DND-41 (cell line): ENCODE measurements at regions not wholly inside any gene's neighbourhood (a gene's known extent, or its start where the extent isn't known, plus 50 kb on each side); places are given as distances from the start of the nearest gene placed in this dataset.

Experiments used
- ATAC-seq: fragments of 200-7000 bp; cut with Tn5 transposase; 3 replicates; pipeline ENCODE4 v1.9.1; 2021; ENCODE audit warnings: low read depth; ENCODE audit not compliant: insufficient read depth
- DNase-seq: peaks from one replicate; pipeline ENCODE4 v3.0.0-alpha.2; 2020
- H2AFZ ChIP-seq: 2 replicates; pipeline ENCODE4 v1.6.0; 2012; ENCODE audit warnings: low read depth, low read length
- H3K27ac ChIP-seq: 2 replicates; pipeline ENCODE4 v1.5.1; 2012; ENCODE audit warnings: low read length, inconsistent platforms
- H3K27me3 ChIP-seq: fragments of 200-600 bp; sonication (generic); 2 replicates; pipeline ENCODE4 v1.6.0; 2012; ENCODE audit warnings: low read length, mild to moderate bottlenecking, inconsistent platforms; ENCODE audit not compliant: insufficient read depth, poor library complexity
- H3K36me3 ChIP-seq: 2 replicates; pipeline ENCODE4 v1.5.1; 2012; ENCODE audit warnings: low read length, inconsistent platforms; ENCODE audit not compliant: insufficient read depth
- H3K4me1 ChIP-seq: 2 replicates; pipeline ENCODE4 v1.5.1; 2012; ENCODE audit warnings: mild to moderate bottlenecking, low read length; ENCODE audit not compliant: insufficient read depth
- H3K4me2 ChIP-seq: 2 replicates; pipeline ENCODE4 v1.6.0; 2012; ENCODE audit warnings: mild to moderate bottlenecking, moderate library complexity, low read length, inconsistent platforms; ENCODE audit not compliant: insufficient read depth
- H3K4me3 ChIP-seq, 2 experiments: fragments of 200-600 bp in 1 of 2; shearing (Covaris generic) in 1 of 2; 2 replicates each; pipeline ENCODE4 v1.5.1; 2012 to 2016; ENCODE audit warnings: inconsistent platforms in 2 of 2, low read length in 2 of 2, mild to moderate bottlenecking in 2 of 2, low read depth in 1 of 2, moderate library complexity in 1 of 2
- H3K79me2 ChIP-seq: 2 replicates; pipeline ENCODE4 v1.6.0; 2012; ENCODE audit warnings: low read length, inconsistent platforms; ENCODE audit not compliant: insufficient read depth
- H3K9ac ChIP-seq: 2 replicates; pipeline ENCODE4 v1.6.0; 2012; ENCODE audit warnings: low read depth, mild to moderate bottlenecking, inconsistent platforms, low read length, moderate library complexity
- H3K9me3 ChIP-seq: 2 replicates; pipeline ENCODE4 v1.5.1; 2012; ENCODE audit warnings: low read length, moderate library complexity, mild to moderate bottlenecking, inconsistent platforms; ENCODE audit not compliant: insufficient read depth, severe bottlenecking
- H4K20me1 ChIP-seq: 2 replicates; pipeline ENCODE4 v1.6.0; 2012; ENCODE audit warnings: low read length; ENCODE audit not compliant: insufficient read depth
- CTCF ChIP-seq: IDR thresholded peaks from 2 replicates; pipeline ENCODE4 v1.5.1; 2012; ENCODE audit warnings: borderline replicate concordance, low read length, moderate library complexity, mild to moderate bottlenecking; ENCODE audit not compliant: poor library complexity, severe bottlenecking; ENCODE audit errors: extremely low read depth
- EZH2 ChIP-seq: IDR thresholded peaks from 3 replicates; pipeline ENCODE4 v1.6.1; 2012; ENCODE audit warnings: borderline replicate concordance, low read depth, mild to moderate bottlenecking, moderate library complexity, low read length, inconsistent platforms; ENCODE audit not compliant: severe bottlenecking

- Histone ChIP-seq H3K9ac (no peak overlapping the region), H3K4me1 (peaks cover 9% of the 10 kb centered on the region; the same call in 1 of the 2 replicates), H4K20me1 (no peaks in the 10 kb centered on the region), H3K36me3 (no peaks in the 10 kb centered on the region), H3K4me2 (no peak overlapping the region), H3K9me3 (no peaks in the 10 kb centered on the region), H3K27ac (no peak overlapping the region), H3K27me3 (peaks cover 21% of the 10 kb centered on the region), H2AFZ (no peak overlapping the region), H3K4me3 (no peak overlapping the region), H3K79me2 (no peaks in the 10 kb centered on the region)
- ATAC-seq: no peak
- DNase-seq: no peak
- TF ChIP-seq CTCF (no peak), EZH2 (no peak)
Observed at GRCh38 chr5:126355940-126356339, 67.3 kb upstream of the GRAMD2B start.

DNA sequence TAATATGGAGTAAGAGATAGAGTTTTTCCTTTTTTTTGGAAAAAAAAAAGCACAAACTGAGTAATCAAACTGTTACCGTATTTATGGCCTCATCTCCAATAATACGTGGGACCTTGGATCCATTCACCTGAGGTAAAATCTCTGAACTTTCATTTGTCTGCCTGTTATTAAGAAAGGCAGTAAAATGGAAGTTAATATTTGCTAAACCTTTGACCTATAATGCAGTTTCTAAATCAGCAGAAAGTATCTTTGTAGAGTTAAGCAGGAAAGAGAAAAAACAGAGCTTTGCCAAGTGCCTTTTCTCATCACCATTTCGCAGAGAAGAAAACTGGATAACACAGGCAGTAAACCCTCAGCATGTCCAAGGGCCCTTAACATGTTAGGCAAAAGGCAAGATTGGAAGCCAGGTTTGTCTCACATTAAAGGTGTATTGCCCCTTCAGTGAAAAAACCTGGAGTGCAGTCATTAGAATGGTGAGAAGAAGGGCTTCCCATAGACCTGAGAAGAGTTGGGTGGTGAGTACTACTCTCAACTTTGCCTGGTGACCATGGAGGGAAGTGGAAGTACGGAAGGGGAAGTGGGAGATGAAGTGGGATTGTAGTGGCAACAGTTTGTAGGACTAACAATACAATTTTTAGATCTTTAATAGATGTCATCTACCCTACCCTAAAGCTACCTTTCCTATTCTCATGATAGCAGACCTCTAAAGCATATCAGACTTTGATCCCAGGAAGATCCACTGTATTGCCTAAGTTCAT lies 65.4 kb upstream of the GRAMD2B start:
- Histone ChIP-seq H3K4me1 (peaks cover 9% of the 10 kb centered on the region; the same call in 1 of the 2 replicates), H3K36me3 (no peaks in the 10 kb centered on the region), H4K20me1 (no peaks in the 10 kb centered on the region), H3K27me3 (peaks cover 26% of the 10 kb centered on the region), H3K9me3 (no peaks in the 10 kb centered on the region), H3K4me3 (no peak overlapping the region), H3K27ac (no peak overlapping the region), H3K79me2 (no peaks in the 10 kb centered on the region), H3K4me2 (no peak overlapping the region), H2AFZ (no peak overlapping the region), H3K9ac (no peak overlapping the region)
- TF ChIP-seq EZH2 (no peak), CTCF (no peak)
- no peak for ATAC-seq
- no peak for DNase-seq

DNA sequence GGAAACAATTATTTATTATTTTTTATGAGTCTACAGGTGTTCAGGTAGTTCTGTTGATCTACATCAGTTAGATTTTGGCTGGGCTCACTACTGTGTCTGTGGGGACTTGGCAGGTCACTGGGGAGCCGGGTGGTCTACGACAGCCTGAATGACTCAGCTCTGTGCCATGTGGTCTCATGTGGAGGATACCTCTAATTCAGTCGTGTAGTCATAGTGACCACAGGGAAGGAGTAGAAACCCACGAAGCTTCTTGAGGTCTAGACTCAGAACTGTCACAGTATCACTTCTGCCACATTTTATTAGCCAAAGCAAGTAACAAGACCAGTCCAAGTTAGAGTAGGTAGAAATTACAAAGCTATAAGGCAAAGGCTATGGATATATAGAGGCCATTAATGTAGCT lies 64.7 kb upstream of the GRAMD2B start:
- no peaks in the 10 kb centered on the region for H3K79me2 ChIP-seq
- peaks cover 26% of the 10 kb centered on the region for H3K27me3 ChIP-seq
- DNase-seq (no peak), ATAC-seq (no peak)
- H3K4me1 ChIP-seq: peaks cover 9% of the 10 kb centered on the region; the same call in 1 of the 2 replicates
- no peak for TF ChIP-seq CTCF
- no peak for TF ChIP-seq EZH2
- no peaks in the 10 kb centered on the region for H4K20me1 ChIP-seq
- H3K27ac ChIP-seq: no peak overlapping the region
- H3K4me3 ChIP-seq: no peak overlapping the region
- no peak overlapping the region for H2AFZ ChIP-seq
- no peak overlapping the region for H3K4me2 ChIP-seq
- no peak overlapping the region for H3K9ac ChIP-seq
- no peaks in the 10 kb centered on the region for H3K9me3 ChIP-seq
- H3K36me3 ChIP-seq: no peaks in the 10 kb centered on the region
